H7 (cell line): ENCODE measurements at regions not wholly inside any gene's neighbourhood (a gene's known extent, or its start where the extent isn't known, plus 50 kb on each side); places are given as distances from the start of the nearest gene placed in this dataset.

Experiments used
- DNase-seq: peaks from one replicate; pipeline ENCODE4 v3.0.0; 2012
- H3K27me3 ChIP-seq: 2 replicates; pipeline ENCODE4 v1.6.0; 2011; ENCODE audit warnings: mild to moderate bottlenecking, low read length; ENCODE audit not compliant: control insufficient read depth, insufficient read depth
- H3K36me3 ChIP-seq: replicated peaks from 2 replicates; pipeline ENCODE4 v1.5.1; 2011; ENCODE audit warnings: low read length; ENCODE audit not compliant: control insufficient read depth, insufficient read depth
- H3K4me3 ChIP-seq: 2 replicates; pipeline ENCODE4 v1.5.1; 2011; ENCODE audit warnings: low read depth, mild to moderate bottlenecking, control low read depth, low read length, moderate library complexity; ENCODE audit not compliant: insufficient read depth

- Histone ChIP-seq H3K4me3 (no peak overlapping the region), H3K27me3 (no peaks in the 10 kb centered on the region; the same call in 1 of the 2 replicates), H3K36me3 (no peaks in the 10 kb centered on the region)
- peak; percentile 1 for DNase-seq
Measured at GRCh38 chr1:90501281-90501680, 215.8 kb downstream of the BARHL2 start.

GRCh38 chr1:90494748-90495282 lies 222.3 kb downstream of the BARHL2 start:
- Histone ChIP-seq H3K36me3 (no peaks in the 10 kb centered on the region), H3K4me3 (no peak overlapping the region), H3K27me3 (no peaks in the 10 kb centered on the region; the same call in 1 of the 2 replicates)
- no peak for DNase-seq

- H3K4me3 ChIP-seq: no peak overlapping the region
- no peak for DNase-seq
- H3K36me3 ChIP-seq: no peaks in the 10 kb centered on the region
- no peaks in the 10 kb centered on the region for H3K27me3 ChIP-seq
Measured at GRCh38 chr1:90488451-90488850, 228.7 kb downstream of the BARHL2 start.

GRCh38 chr1:90486996-90487395 lies 230.1 kb downstream of the BARHL2 start:
- DNase-seq: no peak
- H3K36me3 ChIP-seq: no peaks in the 10 kb centered on the region

GRCh38 chr1:90486134-90486824 lies 230.8 kb downstream of the BARHL2 start:
- no peaks in the 10 kb centered on the region for H3K36me3 ChIP-seq
- H3K27me3 ChIP-seq: no peaks in the 10 kb centered on the region
- H3K4me3 ChIP-seq: no peak overlapping the region
- DNase-seq: no peak

More at GRCh38 chr1:90486996-90487395, 230.1 kb downstream of the BARHL2 start:
- Histone ChIP-seq H3K4me3 (no peak overlapping the region), H3K27me3 (no peaks in the 10 kb centered on the region)

- DNase-seq: no peak
- H3K4me3 ChIP-seq: no peak overlapping the region
- no peaks in the 10 kb centered on the region for H3K36me3 ChIP-seq
Measured at GRCh38 chr1:90480271-90480835, 236.7 kb downstream of the BARHL2 start.

GRCh38 chr1:90476994-90477393 lies 240.1 kb downstream of the BARHL2 start:
- no peak for DNase-seq
- H3K4me3 ChIP-seq: no peak overlapping the region

More at GRCh38 chr1:90480271-90480835, 236.7 kb downstream of the BARHL2 start:
- H3K27me3 ChIP-seq: no peaks in the 10 kb centered on the region

GRCh38 chr1:90476411-90476810 lies 240.7 kb downstream of the BARHL2 start:
- no peaks in the 10 kb centered on the region for H3K27me3 ChIP-seq
- no peak overlapping the region for H3K4me3 ChIP-seq
- H3K36me3 ChIP-seq: no peaks in the 10 kb centered on the region
- no peak for DNase-seq

More at GRCh38 chr1:90476994-90477393, 240.1 kb downstream of the BARHL2 start:
- Histone ChIP-seq H3K27me3 (no peaks in the 10 kb centered on the region), H3K36me3 (no peaks in the 10 kb centered on the region)

- no peak for DNase-seq
- Histone ChIP-seq H3K4me3 (no peak overlapping the region), H3K36me3 (no peaks in the 10 kb centered on the region), H3K27me3 (no peaks in the 10 kb centered on the region)
Measured at GRCh38 chr1:90475631-90476030, 241.5 kb downstream of the BARHL2 start.

- no peak for DNase-seq
- Histone ChIP-seq H3K27me3 (no peaks in the 10 kb centered on the region), H3K4me3 (no peak overlapping the region), H3K36me3 (no peaks in the 10 kb centered on the region)
Measured at GRCh38 chr1:90474731-90475130, 242.4 kb downstream of the BARHL2 start.

- Histone ChIP-seq H3K36me3 (no peaks in the 10 kb centered on the region), H3K4me3 (no peak overlapping the region), H3K27me3 (no peaks in the 10 kb centered on the region)
- no peak for DNase-seq
Measured at GRCh38 chr1:90474158-90474557, 242.9 kb downstream of the BARHL2 start.

- Histone ChIP-seq H3K36me3 (no peaks in the 10 kb centered on the region), H3K4me3 (no peak overlapping the region), H3K27me3 (no peaks in the 10 kb centered on the region)
- no peak for DNase-seq
Measured at GRCh38 chr1:90472775-90473174, 244.3 kb downstream of the BARHL2 start.

- H3K27me3 ChIP-seq: no peaks in the 10 kb centered on the region
- no peak overlapping the region for H3K4me3 ChIP-seq
- DNase-seq: no peak
- H3K36me3 ChIP-seq: no peaks in the 10 kb centered on the region
Measured at GRCh38 chr1:90459570-90459969, 257.5 kb downstream of the BARHL2 start.

GRCh38 chr1:90457985-90458384 lies 259.1 kb downstream of the BARHL2 start:
- H3K27me3 ChIP-seq: no peaks in the 10 kb centered on the region
- no peak overlapping the region for H3K4me3 ChIP-seq
- DNase-seq: no peak
- no peaks in the 10 kb centered on the region for H3K36me3 ChIP-seq

- no peak overlapping the region for H3K4me3 ChIP-seq
- no peaks in the 10 kb centered on the region for H3K27me3 ChIP-seq
- DNase-seq: no peak
- H3K36me3 ChIP-seq: no peaks in the 10 kb centered on the region
Measured at GRCh38 chr1:90452491-90452890, 264.6 kb downstream of the BARHL2 start.
